Transverse colon (tissue), 3 donors: ENCODE measurements at regions not wholly inside any gene's neighbourhood (a gene's known extent, or its start where the extent isn't known, plus 50 kb on each side); places are given as distances from the start of the nearest gene placed in this dataset.

Experiments used
- CTCF ChIP-seq, 5 experiments: fragments of 200-600 bp in 3 of 5; fragments of 450-650 bp in 2 of 5; sonication (generic) in 3 of 5; IDR thresholded peaks; 1 replicate in 2 of 5; 2 replicates in 3 of 5; pipeline ENCODE4 v1.5.1; 2016 to 2017; ENCODE audit warnings: antibody characterized with exemption in 5 of 5, inconsistent platforms in 3 of 5, mild to moderate bottlenecking in 2 of 5, moderate library complexity in 1 of 5
- EP300 ChIP-seq: sonication (generic); formaldehyde crosslinking; IDR thresholded peaks from one replicate; pipeline ENCODE4 v1.6.1; 2017; ENCODE audit warnings: antibody characterized with exemption, low read depth

- TF ChIP-seq CTCF (IDR thresholded peaks at IDR 0.05) (no peak), EP300 (no peak)
Measured at GRCh38 chr14:101328412-101329028, 232.8 kb upstream of the DIO3 start.
